Keratinocyte (primary cell): ENCODE measurements at regions not wholly inside any gene's neighbourhood (a gene's known extent, or its start where the extent isn't known, plus 50 kb on each side); places are given as distances from the start of the nearest gene placed in this dataset.

ENCODE experiments used
- DNase-seq: peaks from one replicate; pipeline ENCODE4 v3.0.0-alpha.2; 2011; ENCODE audit warnings: low read depth, missing footprints, low spot score
- FAIRE-seq: peaks from 2 replicates; lab custom pipeline; 2011; peaks lifted over from hg19 to GRCh38; lab: Jason Lieb, UNC
- H2AFZ ChIP-seq: 2 replicates; pipeline ENCODE4 v1.6.0; 2012; ENCODE audit warnings: low read length, control low read depth, inconsistent platforms; ENCODE audit not compliant: control insufficient read depth
- H3K27ac ChIP-seq: 2 replicates; pipeline ENCODE4 v1.5.1; 2011; ENCODE audit warnings: low read length; ENCODE audit not compliant: control insufficient read depth, insufficient read depth
- H3K27me3 ChIP-seq: 3 replicates; pipeline ENCODE4 v1.6.0; 2011; ENCODE audit warnings: low read length; ENCODE audit not compliant: control insufficient read depth, insufficient read depth; ENCODE audit errors: extremely low read depth
- H3K36me3 ChIP-seq, 2 experiments: 2 replicates in 1 of 2; 3 replicates in 1 of 2; pipeline ENCODE4 v1.5.1; 2011; ENCODE audit warnings: low read length in 2 of 2, mild to moderate bottlenecking in 1 of 2; ENCODE audit not compliant: control insufficient read depth in 2 of 2, insufficient read depth in 2 of 2; ENCODE audit errors: extremely low read depth in 1 of 2
- H3K4me1 ChIP-seq: 3 replicates; pipeline ENCODE4 v1.5.1; 2011; ENCODE audit warnings: low read length; ENCODE audit not compliant: control insufficient read depth, insufficient read depth; ENCODE audit errors: extremely low read depth
- H3K4me2 ChIP-seq: 3 replicates; pipeline ENCODE4 v1.6.0; 2011; ENCODE audit warnings: low read depth, low read length; ENCODE audit not compliant: control insufficient read depth, insufficient read depth; ENCODE audit errors: extremely low read depth
- H3K4me3 ChIP-seq, 3 experiments: fragments of 200-600 bp in 1 of 3; sonication (generic) in 1 of 3; 2 replicates in 2 of 3; 3 replicates in 1 of 3; pipeline ENCODE4 v1.5.1; 2011 to 2016; ENCODE audit warnings: low read length in 3 of 3, mild to moderate bottlenecking in 3 of 3, control low read depth in 2 of 3, inconsistent platforms in 1 of 3, low read depth in 1 of 3, mixed read lengths in 1 of 3, mixed run types in 1 of 3, moderate library complexity in 1 of 3; ENCODE audit not compliant: control insufficient read depth in 2 of 3, insufficient read depth in 2 of 3; ENCODE audit errors: extremely low read depth in 1 of 3
- H3K79me2 ChIP-seq: 2 replicates; pipeline ENCODE4 v1.6.0; 2012; ENCODE audit warnings: low read length; ENCODE audit not compliant: control insufficient read depth, insufficient read depth
- H3K9ac ChIP-seq: 3 replicates; pipeline ENCODE4 v1.6.0; 2011; ENCODE audit warnings: low read length; ENCODE audit not compliant: control insufficient read depth, insufficient read depth; ENCODE audit errors: extremely low read depth
- H3K9me1 ChIP-seq: 3 replicates; pipeline ENCODE4 v1.6.0; 2011; ENCODE audit warnings: low read length; ENCODE audit not compliant: control insufficient read depth, insufficient read depth; ENCODE audit errors: extremely low read depth
- H3K9me3 ChIP-seq: 2 replicates; pipeline ENCODE4 v1.5.1; 2012; ENCODE audit warnings: low read depth, low read length; ENCODE audit not compliant: control insufficient read depth
- H4K20me1 ChIP-seq: 3 replicates; pipeline ENCODE4 v1.6.0; 2011; ENCODE audit warnings: low read length; ENCODE audit not compliant: control insufficient read depth, insufficient read depth; ENCODE audit errors: extremely low read depth
- CTCF ChIP-seq, 3 experiments: IDR thresholded peaks in 1 of 3; conservative IDR thresholded peaks in 1 of 3; optimal IDR thresholded peaks in 1 of 3; 2 replicates in 2 of 3; 3 replicates in 1 of 3; pipeline versions ENCODE3 to v1.5.1; 2011; ENCODE audit warnings: low read length in 3 of 3, mild to moderate bottlenecking in 3 of 3, moderate library complexity in 2 of 3, control low read depth in 1 of 3, inconsistent platforms in 1 of 3; ENCODE audit not compliant: insufficient read depth in 2 of 3; ENCODE audit errors: extremely low read depth in 1 of 3
- EZH2 ChIP-seq: IDR thresholded peaks from one replicate; pipeline ENCODE4 v1.6.1; 2012; ENCODE audit warnings: inconsistent platforms, mild to moderate bottlenecking, low read length, moderate library complexity
- dilution Hi-C: fragments of 300-500 bp; cut with MboI; formaldehyde crosslinking; loops from one replicate; pipeline ENCODE4 v1.7.0; 2020; ENCODE audit warnings: low sequenced_read_pairs; ENCODE audit not compliant: extremely low pct_ligation_motif_present
- small RNA-seq, 3 experiments: library from RNA; depleted of rRNA; stranded (forward); fragments of <200 nt; gene quantifications; one replicate each; pipeline ENCODE3, GENCODE V24; 2012; ENCODE audit warnings: low read depth in 3 of 3, low replicate concordance in 1 of 3; ENCODE audit not compliant: insufficient read length in 3 of 3

DNA sequence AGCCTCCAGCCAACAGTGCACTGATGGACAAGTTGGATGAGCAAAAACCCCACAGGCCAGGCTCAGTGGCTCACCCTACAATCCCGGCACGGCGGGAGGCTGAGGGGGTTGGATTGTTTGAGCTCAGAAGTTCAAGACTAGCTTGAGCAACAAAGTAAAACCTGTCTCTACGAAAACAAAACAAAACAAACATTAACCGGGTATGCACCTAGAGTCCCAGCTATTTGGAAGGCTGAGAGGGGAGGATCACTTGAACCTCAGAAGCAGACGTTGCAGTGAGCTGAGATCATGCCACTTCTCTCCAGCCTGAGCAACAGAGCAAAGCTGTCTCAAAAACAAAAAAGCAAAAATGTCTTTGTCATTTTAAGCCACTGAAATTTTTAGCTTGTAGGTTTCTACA is 55.1 kb upstream of the DMRT1 start:
- H3K4me3 ChIP-seq, result no peak overlapping the region
- no peak overlapping the region for H3K9ac ChIP-seq
- no peaks in the 10 kb centered on the region for H3K79me2 ChIP-seq
- no peaks in the 10 kb centered on the region for H4K20me1 ChIP-seq
- DNase-seq (no peak), FAIRE-seq (no peak)
- no peak overlapping the region for H3K27ac ChIP-seq
- no peaks in the 10 kb centered on the region for H3K27me3 ChIP-seq
- H2AFZ ChIP-seq, result no peak overlapping the region
- no peaks in the 10 kb centered on the region for H3K4me1 ChIP-seq
- H3K36me3 ChIP-seq, result no peaks in the 10 kb centered on the region
- dilution Hi-C loops, result no loop called here
- H3K9me1 ChIP-seq, result no peaks in the 10 kb centered on the region
- H3K9me3 ChIP-seq, result no peaks in the 10 kb centered on the region
- TF ChIP-seq EZH2, result no peak
- TF ChIP-seq CTCF (optimal IDR thresholded peaks at IDR 0.05 in 1 of 3, IDR thresholded peaks at IDR 0.05 in 1 of 3, conservative IDR thresholded peaks at IDR 0.05 in 1 of 3; ENCODE audit: extremely low read depth in 1 of 3, insufficient read depth in 2 of 3, low read length in 3 of 3), result no peak
- no peak overlapping the region for H3K4me2 ChIP-seq

DNA sequence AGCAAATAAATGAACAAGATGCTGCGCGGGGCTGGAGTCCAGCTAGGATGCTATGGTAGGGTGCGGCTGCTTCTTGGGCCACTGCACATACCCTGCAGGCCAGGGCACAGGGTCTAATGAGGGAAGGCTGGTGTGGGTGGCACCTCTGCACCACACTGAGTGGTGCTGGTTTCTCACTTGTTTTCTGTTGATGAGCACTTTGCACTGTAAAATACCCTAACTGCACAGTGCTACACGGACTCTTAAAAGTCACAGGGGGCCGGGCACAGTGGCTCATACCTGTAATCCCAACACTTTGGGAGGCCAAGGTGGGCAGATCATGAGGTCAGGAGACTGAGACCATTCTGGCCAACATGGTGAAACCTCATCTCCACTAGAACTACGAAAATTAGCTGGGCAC is 52.7 kb upstream of the DMRT1 start:
- Histone ChIP-seq H3K4me1 (no peaks in the 10 kb centered on the region), H3K9ac (no peak overlapping the region), H3K9me3 (no peaks in the 10 kb centered on the region), H3K9me1 (no peaks in the 10 kb centered on the region), H2AFZ (no peak overlapping the region), H3K4me3 (no peak overlapping the region), H4K20me1 (no peaks in the 10 kb centered on the region), H3K27ac (no peak overlapping the region), H3K27me3 (no peaks in the 10 kb centered on the region), H3K79me2 (no peaks in the 10 kb centered on the region), H3K4me2 (no peak overlapping the region), H3K36me3 (no peaks in the 10 kb centered on the region)
- dilution Hi-C loops, result no loop called here
- no peak for DNase-seq
- no peak for TF ChIP-seq CTCF (optimal IDR thresholded peaks at IDR 0.05 in 1 of 3, IDR thresholded peaks at IDR 0.05 in 1 of 3, conservative IDR thresholded peaks at IDR 0.05 in 1 of 3; ENCODE audit: extremely low read depth in 1 of 3, insufficient read depth in 2 of 3, low read length in 3 of 3)
- no peak for TF ChIP-seq EZH2
- no peak for FAIRE-seq

Small RNAs in the stretch of these regions (small RNA-seq; reads per million reads assigned to genes)
- gene AL392089.1 (0 reads per million in 3 experiments), gene RNU6-1327P (0 to 0.33 (median 0.25) reads per million in 3 experiments)
